NOMO-1 (cell line): ENCODE measurements at regions not wholly inside any gene's neighbourhood (a gene's known extent, or its start where the extent isn't known, plus 50 kb on each side); places are given as distances from the start of the nearest gene placed in this dataset.
"Not testable (repeated sequence)": the region's sequence is repeated elsewhere in the genome, so short reads cannot be mapped to it uniquely, and the experiment has no call there.

Experiments
- DNase-seq, 2 experiments: peaks; one replicate each; lab custom pipeline; 2025; ENCODE audit not compliant: unreplicated experiment in 2 of 2; lab: John Stamatoyannopoulos, UW

- DNase-seq, result not testable (repeated sequence)
Observed at GRCh38 chr19:14286594-14286993, 80.6 kb upstream of the ADGRL1 start.

- not testable (repeated sequence) for DNase-seq
Observed at GRCh38 chr19:14285726-14286125, 79.8 kb upstream of the ADGRL1 start.

- DNase-seq, result peak in 1 of 2 experiments; percentile 30
Observed at GRCh38 chr19:14283813-14284520, 78.0 kb upstream of the ADGRL1 start.

GRCh38 chr19:14279270-14279669 lies 73.3 kb upstream of the ADGRL1 start:
- DNase-seq, result not testable (repeated sequence)

- DNase-seq, result no peak
Observed at GRCh38 chr19:14277608-14278007, 71.6 kb upstream of the ADGRL1 start.

- DNase-seq, result not testable (repeated sequence)
Observed at GRCh38 chr19:14275823-14276222, 69.9 kb upstream of the ADGRL1 start.

GRCh38 chr19:14272623-14273022 lies 66.7 kb upstream of the ADGRL1 start:
- no peak for DNase-seq

GRCh38 chr19:14271840-14272239 lies 65.9 kb upstream of the ADGRL1 start:
- DNase-seq, result no peak

GRCh38 chr19:14270557-14270956 lies 64.6 kb upstream of the ADGRL1 start:
- DNase-seq, result not testable (repeated sequence)

GRCh38 chr19:14267224-14267741 lies 61.3 kb upstream of the ADGRL1 start:
- no peak for DNase-seq

GRCh38 chr19:14266208-14266607 lies 60.2 kb upstream of the ADGRL1 start:
- not testable (repeated sequence) for DNase-seq

- no peak for DNase-seq
Observed at GRCh38 chr19:14265290-14266036, 59.5 kb upstream of the ADGRL1 start.

GRCh38 chr19:14255902-14256649 lies 50.1 kb upstream of the ADGRL1 start:
- DNase-seq, result not testable (repeated sequence)
